ENCODE measurements at regions not wholly inside any gene's neighbourhood (a gene's known extent, or its start where the extent isn't known, plus 50 kb on each side); places are given as distances from the start of the nearest gene placed in this dataset.

- TF ChIP-seq CTCF (IDR thresholded peaks at IDR 0.05) (no peak), POLR2A (IDR thresholded peaks at IDR 0.05) (no peak)
Measured at GRCh38 chr17:56076980-56077379, 76.3 kb upstream of the ANKFN1 start.

All from lower leg skin (tissue), 3 donors.